ENCODE measurements at regions not wholly inside any gene's neighbourhood (a gene's known extent, or its start where the extent isn't known, plus 50 kb on each side); places are given as distances from the start of the nearest gene placed in this dataset.

DNA sequence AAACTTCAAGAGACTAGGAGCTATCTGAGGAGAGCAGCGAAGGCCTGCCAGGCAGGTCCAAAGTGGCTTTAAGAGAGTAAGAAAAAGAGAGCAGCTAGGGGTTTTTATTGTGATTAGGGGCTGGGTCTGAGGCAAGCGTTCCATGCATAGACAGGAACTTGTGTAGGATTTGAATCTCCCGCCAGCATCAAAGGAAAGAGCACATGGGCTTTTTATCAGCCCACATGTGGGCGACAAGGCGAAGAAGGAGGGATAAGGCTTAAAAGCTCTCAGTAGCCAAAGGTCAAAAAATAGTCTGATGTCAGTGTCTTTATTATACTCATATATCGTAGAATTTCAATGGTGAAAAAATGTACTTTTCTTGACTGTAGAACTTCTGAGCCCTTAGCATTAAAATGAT, 178.5 kb upstream of the TMEFF2 start:
- TF ChIP-seq CTCF (IDR thresholded peaks at IDR 0.05) (no peak), POLR2A (IDR thresholded peaks at IDR 0.05) (no peak)

Measured in stomach (tissue), 4 donors.